ENCODE measurements at regions not wholly inside any gene's neighbourhood (a gene's known extent, or its start where the extent isn't known, plus 50 kb on each side); places are given as distances from the start of the nearest gene placed in this dataset.

GRCh38 chr2:60118917-60119316 is 434.5 kb downstream of the BCL11A start:
- TF ChIP-seq CTCF (conservative IDR thresholded peaks at IDR 0.05; ENCODE audit: low read depth, low read length), result no peak
- no peak for DNase-seq (ENCODE audit: low read depth)
- H3K4me3 ChIP-seq (ENCODE audit: low read length), result no peak overlapping the region

- DNase-seq (ENCODE audit: low read depth), result no peak
- no peak for TF ChIP-seq CTCF (conservative IDR thresholded peaks at IDR 0.05; ENCODE audit: low read depth, low read length)
- H3K4me3 ChIP-seq (ENCODE audit: low read length), result no peak overlapping the region
Measured at GRCh38 chr2:60118061-60118460, 435.4 kb downstream of the BCL11A start.

GRCh38 chr2:60116161-60116875 is 437.1 kb downstream of the BCL11A start:
- DNase-seq (ENCODE audit: low read depth), result no peak

GRCh38 chr2:60109744-60110143 is 443.7 kb downstream of the BCL11A start:
- DNase-seq (ENCODE audit: low read depth), result no peak
- no peak overlapping the region for H3K4me3 ChIP-seq (ENCODE audit: low read length)
- TF ChIP-seq CTCF (conservative IDR thresholded peaks at IDR 0.05; ENCODE audit: low read depth, low read length), result no peak

More at GRCh38 chr2:60116161-60116875, 437.1 kb downstream of the BCL11A start:
- TF ChIP-seq CTCF (conservative IDR thresholded peaks at IDR 0.05; ENCODE audit: low read depth, low read length), result no peak
- no peak overlapping the region for H3K4me3 ChIP-seq (ENCODE audit: low read length)

GRCh38 chr2:60106836-60107529 is 446.5 kb downstream of the BCL11A start:
- no peak overlapping the region for H3K4me3 ChIP-seq (ENCODE audit: low read length)
- no peak for DNase-seq (ENCODE audit: low read depth)
- TF ChIP-seq CTCF (conservative IDR thresholded peaks at IDR 0.05; ENCODE audit: low read depth, low read length), result no peak

- no peak overlapping the region for H3K4me3 ChIP-seq (ENCODE audit: low read length)
- DNase-seq (ENCODE audit: low read depth), result no peak
- TF ChIP-seq CTCF (conservative IDR thresholded peaks at IDR 0.05; ENCODE audit: low read depth, low read length), result no peak
Measured at GRCh38 chr2:60105906-60106305, 447.5 kb downstream of the BCL11A start.

Measured in retinal pigment epithelial cell (primary cell).